Stimulated activated CD8-positive, alpha-beta memory T cell treated with anti-CD3 and anti-CD28 coated beads, Interleukin-4, amount 100 ng/mL, for 48 hours (primary cell): ENCODE measurements at regions not wholly inside any gene's neighbourhood (a gene's known extent, or its start where the extent isn't known, plus 50 kb on each side); places are given as distances from the start of the nearest gene placed in this dataset.

Source experiments
- DNase-seq: peaks from one replicate; pipeline ENCODE4 v3.0.0-alpha.2; 2020

- DNase-seq = no peak
Observed at GRCh38 chr20:54272901-54273488, 65.1 kb downstream of the PFDN4 start.

GRCh38 chr20:54275359-54276111, 67.6 kb downstream of the PFDN4 start:
- DNase-seq = no peak

GRCh38 chr20:54276577-54277169, 68.8 kb downstream of the PFDN4 start:
- DNase-seq = no peak

- DNase-seq = no peak
Observed at GRCh38 chr20:54278262-54278661, 70.4 kb downstream of the PFDN4 start.

GRCh38 chr20:54282625-54283024, 74.7 kb downstream of the PFDN4 start:
- DNase-seq = no peak

- no peak for DNase-seq
Observed at GRCh38 chr20:54283253-54283652, 75.4 kb downstream of the PFDN4 start.

- DNase-seq = peak; percentile 34
Observed at GRCh38 chr20:54284928-54285704, 77.2 kb downstream of the PFDN4 start.

- no peak for DNase-seq
Observed at GRCh38 chr20:54290636-54291035, 82.7 kb downstream of the PFDN4 start.

- DNase-seq = no peak
Observed at GRCh38 chr20:54291339-54292010, 83.6 kb downstream of the PFDN4 start.

GRCh38 chr20:54292185-54292584, 84.3 kb downstream of the PFDN4 start:
- DNase-seq = no peak

- no peak for DNase-seq
Observed at GRCh38 chr20:54293526-54293925, 85.6 kb downstream of the PFDN4 start.

GRCh38 chr20:54294094-54294493, 86.2 kb downstream of the PFDN4 start:
- DNase-seq = no peak

GRCh38 chr20:54295686-54296085, 87.8 kb downstream of the PFDN4 start:
- no peak for DNase-seq

GRCh38 chr20:54305421-54305820, 97.5 kb downstream of the PFDN4 start:
- DNase-seq = no peak

GRCh38 chr20:54306985-54307710, 99.3 kb downstream of the PFDN4 start:
- DNase-seq = no peak

- DNase-seq = no peak
Observed at GRCh38 chr20:54308804-54309203, 100.9 kb downstream of the PFDN4 start.

- no peak for DNase-seq
Observed at GRCh38 chr20:54318892-54319291, 111.0 kb downstream of the PFDN4 start.

- no peak for DNase-seq
Observed at GRCh38 chr20:54320148-54320607, 112.3 kb downstream of the PFDN4 start.

- DNase-seq = no peak
Observed at GRCh38 chr20:54321352-54322087, 113.6 kb downstream of the PFDN4 start.

GRCh38 chr20:54323227-54323734, 115.4 kb downstream of the PFDN4 start:
- no peak for DNase-seq

- DNase-seq = no peak
Observed at GRCh38 chr20:54324041-54324440, 116.2 kb downstream of the PFDN4 start.
